HepG2 (cell line): ENCODE measurements at regions not wholly inside any gene's neighbourhood (a gene's known extent, or its start where the extent isn't known, plus 50 kb on each side); places are given as distances from the start of the nearest gene placed in this dataset.

Experiments used
- ATAC-seq: fragments of 200-7000 bp; cut with Tn5 transposase; 3 replicates; pipeline ENCODE4 v1.9.1; 2020; ENCODE audit warnings: mild to moderate bottlenecking, moderate library complexity
- BruUV-seq: library from RNA; stranded (reverse); fragments of 400-500 nt; replicated peaks from 2 replicates; lab custom pipeline; 2021; lab: Mats Ljungman, UMichigan
- CTCF ChIA-PET: fragments of 300-600 bp; formaldehyde crosslinking; extraction: SDS; loops from one replicate; lab custom pipeline; 2021; ENCODE audit warnings: low total read pairs, inconsistent platforms, low intra/inter-chr PET ratio; lab: Yijun Ruan, JAX
- POLR2A ChIA-PET: fragments of 350-600 bp; sonication (Branson Sonifier 250); formaldehyde crosslinking; loops from one replicate; lab custom pipeline; 2020; ENCODE audit warnings: antibody characterized with exemption, inconsistent platforms; lab: Yijun Ruan, JAX
- DNase-seq: peaks from one replicate; pipeline ENCODE4 v3.0.0-alpha.2; 2015; ENCODE audit warnings: low spot score
- FAIRE-seq: peaks from 3 replicates; lab custom pipeline; 2011; peaks lifted over from hg19 to GRCh38; lab: Jason Lieb, UNC
- H2AFZ ChIP-seq: one replicate; pipeline ENCODE4 v1.6.1; 2011; ENCODE audit warnings: low read length, inconsistent platforms
- H3K27ac ChIP-seq: fragments of 300-600 bp; 3 replicates; pipeline ENCODE4 v1.8.0; 2011; ENCODE audit warnings: mixed run types, mild to moderate bottlenecking, mixed read lengths, low read length, inconsistent platforms; ENCODE audit not compliant: insufficient read depth; ENCODE audit errors: extremely low read length
- H3K27me3 ChIP-seq, 2 experiments: fragments of 200-600 bp in 1 of 2; 2 replicates in 1 of 2; 3 replicates in 1 of 2; pipeline versions ENCODE4 v1.6.0 to v1.8.0; 2011; ENCODE audit warnings: low read length in 2 of 2, mild to moderate bottlenecking in 2 of 2, moderate library complexity in 2 of 2, inconsistent platforms in 1 of 2; ENCODE audit not compliant: insufficient read depth in 2 of 2, control insufficient read depth in 1 of 2
- H3K36me3 ChIP-seq, 2 experiments: fragments of 200-600 bp in 1 of 2; replicated peaks in 1 of 2; 2 replicates in 1 of 2; 3 replicates in 1 of 2; pipeline versions ENCODE4 v1.5.1 to v1.8.0; 2011; ENCODE audit warnings: low read length in 2 of 2, inconsistent platforms in 1 of 2; ENCODE audit not compliant: insufficient read depth in 2 of 2, control insufficient read depth in 1 of 2
- H3K4me1 ChIP-seq: 2 replicates; pipeline ENCODE4 v1.5.1; 2012; ENCODE audit warnings: low read length, inconsistent platforms; ENCODE audit not compliant: insufficient read depth
- H3K4me2 ChIP-seq: 2 replicates; pipeline ENCODE4 v1.6.0; 2011; ENCODE audit warnings: low read depth, low read length, inconsistent platforms
- H3K4me3 ChIP-seq, 3 experiments: fragments of 200-600 bp in 1 of 3; sonication (generic), shearing (Covaris generic) in 1 of 3; replicated peaks in 1 of 3; 2 replicates each; pipeline ENCODE4 v1.5.1; 2011 to 2016; ENCODE audit warnings: low read length in 3 of 3, inconsistent platforms in 2 of 3, low read depth in 2 of 3, mild to moderate bottlenecking in 2 of 3, control low read depth in 1 of 3, mixed read lengths in 1 of 3; ENCODE audit not compliant: insufficient read depth in 1 of 3
- H3K79me2 ChIP-seq: one replicate; pipeline ENCODE4 v1.6.1; 2011; ENCODE audit warnings: low read length, inconsistent platforms; ENCODE audit not compliant: insufficient read depth
- H3K9ac ChIP-seq: 2 replicates; pipeline ENCODE4 v1.6.0; 2011; ENCODE audit warnings: mild to moderate bottlenecking, low read depth, low read length, inconsistent platforms; ENCODE audit not compliant: insufficient read depth
- H3K9me3 ChIP-seq: 2 replicates; pipeline ENCODE4 v1.5.1; 2012; ENCODE audit warnings: mild to moderate bottlenecking, low read length
- H4K20me1 ChIP-seq: 2 replicates; pipeline ENCODE4 v1.6.0; 2011; ENCODE audit warnings: inconsistent platforms, mild to moderate bottlenecking, low read length, moderate library complexity; ENCODE audit not compliant: insufficient read depth
- DMAP1 ChIP-seq: IDR thresholded peaks from 2 replicates; pipeline ENCODE4 v1.6.1; 2016
- IRX3 ChIP-seq: sonication (generic); formaldehyde crosslinking; IDR thresholded peaks from 2 replicates; pipeline ENCODE4 v1.8.1; 2023; ENCODE audit warnings: mild to moderate bottlenecking, low read depth, missing genetic modification reagents, borderline replicate concordance
- LCORL ChIP-seq, 2 experiments: fragments of 450-650 bp in 1 of 2; sonication (generic) in 1 of 2; formaldehyde crosslinking in 1 of 2; IDR thresholded peaks; 2 replicates each; pipeline versions ENCODE4 v1.5.0 to v1.6.1; 2017 to 2020; ENCODE audit warnings: antibody characterized with exemption in 1 of 2, missing genetic modification reagents in 1 of 2
- MEIS1 ChIP-seq: sonication (generic); formaldehyde crosslinking; IDR thresholded peaks from 2 replicates; pipeline ENCODE4 v1.9.0; 2021; ENCODE audit warnings: mild to moderate bottlenecking, missing genetic modification reagents, moderate library complexity, borderline replicate concordance
- MEIS2 ChIP-seq: sonication (generic); formaldehyde crosslinking; IDR thresholded peaks from 2 replicates; pipeline ENCODE4 v1.9.0; 2021; ENCODE audit warnings: mild to moderate bottlenecking, missing genetic modification reagents
- NFE2L1 ChIP-seq: sonication (generic); formaldehyde crosslinking; IDR thresholded peaks from 2 replicates; pipeline ENCODE4 v1.4.0; 2020; ENCODE audit warnings: missing genetic modification reagents, mild to moderate bottlenecking, borderline replicate concordance
- NONO ChIP-seq, 2 experiments: fragments of 450-650 bp in 1 of 2; sonication (generic) in 1 of 2; formaldehyde crosslinking in 1 of 2; IDR thresholded peaks in 1 of 2; conservative IDR thresholded peaks in 1 of 2; 2 replicates each; pipeline versions ENCODE4 v1.6.1 to v1.8.0; 2017 to 2022; ENCODE audit warnings: mild to moderate bottlenecking in 1 of 2, missing genetic modification reagents in 1 of 2, moderate library complexity in 1 of 2
- NR2F2 ChIP-seq: IDR thresholded peaks from 2 replicates; pipeline ENCODE4 v1.6.1; 2012; ENCODE audit warnings: low read depth, inconsistent platforms, borderline replicate concordance
- RBM39 ChIP-seq: fragments of 200-400 bp; formaldehyde crosslinking; IDR thresholded peaks from one replicate; pipeline ENCODE4 v1.6.1; 2018; ENCODE audit warnings: antibody characterized with exemption, mild to moderate bottlenecking, low read depth, low read length; ENCODE audit not compliant: poor library complexity, severe bottlenecking
- RFXAP ChIP-seq: sonication (generic); formaldehyde crosslinking; IDR thresholded peaks from 2 replicates; pipeline ENCODE4 v1.4.0; 2020; ENCODE audit warnings: missing genetic modification reagents, borderline replicate concordance
- SKI ChIP-seq: fragments of 450-650 bp; IDR thresholded peaks from one replicate; pipeline ENCODE4 v1.6.1; 2018; ENCODE audit warnings: mild to moderate bottlenecking; ENCODE audit not compliant: partially characterized antibody
- SMAD9 ChIP-seq: sonication (generic); formaldehyde crosslinking; IDR thresholded peaks from 2 replicates; pipeline ENCODE4 v1.5.1; 2020; ENCODE audit warnings: mild to moderate bottlenecking, missing genetic modification reagents
- ZNF382 ChIP-seq: sonication (generic); formaldehyde crosslinking; IDR thresholded peaks from 2 replicates; pipeline ENCODE4 v1.5.0; 2020; ENCODE audit warnings: missing genetic modification reagents, mild to moderate bottlenecking, borderline replicate concordance
- ZNF660 ChIP-seq: sonication (generic); formaldehyde crosslinking; IDR thresholded peaks from 2 replicates; pipeline ENCODE4 v1.5.1; 2020; ENCODE audit warnings: mild to moderate bottlenecking, low read depth, missing genetic modification reagents, borderline replicate concordance
- ZNF678 ChIP-seq: sonication (generic); formaldehyde crosslinking; IDR thresholded peaks from 2 replicates; pipeline ENCODE4 v1.4.0; 2020; ENCODE audit warnings: mild to moderate bottlenecking, missing genetic modification reagents
- ZNF709 ChIP-seq: sonication (generic); formaldehyde crosslinking; IDR thresholded peaks from 2 replicates; pipeline ENCODE4 v1.5.0; 2020; ENCODE audit warnings: mild to moderate bottlenecking, missing genetic modification reagents
- WGBS: methylation state at CpG from one replicate; pipeline ENCODE4 v1.1.6; 2017; ENCODE audit warnings: low lambda C conversion rate; 5-methylcytosine and 5-hydroxymethylcytosine counted together
- in situ Hi-C: cut with HindIII; loops from 2 replicates; pipeline ENCODE4 v1.10.0; 2017; ENCODE audit warnings: low pct_unique_long_range_greater_than_20kb; ENCODE audit not compliant: extremely low pct_ligation_motif_present
- intact Hi-C: fragments of 100-400 bp; cut with micrococcal nuclease; formaldehyde crosslinking; loops from one replicate; pipeline ENCODE4 v1.10.0; 2022; ENCODE audit not compliant: unreplicated experiment
- TF ChIP-seq, protein P1 (sequence below): sonication (generic); formaldehyde crosslinking; IDR thresholded peaks from 2 replicates; pipeline ENCODE4 v1.4.0; 2020; ENCODE audit warnings: missing genetic modification reagents
- TF ChIP-seq, protein P2 (sequence below): IDR thresholded peaks from 2 replicates; pipeline ENCODE4 v1.6.1; 2016; ENCODE audit warnings: low read depth, control low read depth
- TF ChIP-seq, protein P3 (sequence below): sonication (generic); formaldehyde crosslinking; IDR thresholded peaks from 2 replicates; pipeline ENCODE4 v1.4.0; 2020; ENCODE audit warnings: low read depth, mild to moderate bottlenecking, missing genetic modification reagents

DNA sequence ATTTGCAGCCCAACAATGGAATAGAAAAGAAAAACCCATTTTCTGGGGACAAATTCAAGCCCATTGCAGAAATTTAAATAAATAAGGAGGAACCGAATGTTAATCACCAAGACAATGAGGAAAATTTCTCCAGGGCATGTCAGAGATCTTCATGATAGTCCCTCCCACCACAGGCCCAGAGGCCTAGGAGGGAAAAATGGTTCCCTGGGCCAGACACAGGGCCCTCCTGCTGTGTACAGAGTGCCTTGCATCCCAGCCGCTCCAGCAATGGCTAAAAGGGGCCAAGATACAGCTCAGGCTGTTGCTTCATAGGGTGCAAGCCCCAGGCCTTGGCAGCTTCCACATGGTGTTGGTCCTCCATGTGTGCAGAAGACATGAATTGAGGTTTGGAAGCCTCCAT lies 73.4 kb upstream of the FOXE1 start:
- H3K27ac ChIP-seq, result no peak overlapping the region
- H3K9me3 ChIP-seq, result peaks cover 17% of the 10 kb centered on the region
- BruUV-seq, result no TSS peak
- H3K4me2 ChIP-seq, result no peak overlapping the region
- no peaks in the 10 kb centered on the region for H4K20me1 ChIP-seq
- H3K9ac ChIP-seq, result no peak overlapping the region
- H3K36me3 ChIP-seq, result no peaks in the 10 kb centered on the region
- no peak for DNase-seq
- H3K27me3 ChIP-seq, result no peaks in the 10 kb centered on the region
- no peaks in the 10 kb centered on the region for H3K4me1 ChIP-seq
- FAIRE-seq, result no peak
- in situ Hi-C loops (no loop called here), intact Hi-C loops (no loop called here)
- no peak for ATAC-seq
- H3K4me3 ChIP-seq, result no peak overlapping the region
- H2AFZ ChIP-seq, result no peak overlapping the region
- H3K79me2 ChIP-seq, result no peaks in the 10 kb centered on the region
- CTCF ChIA-PET, result no interaction called here
- POLR2A ChIA-PET, result no interaction called here
- TF ChIP-seq, protein P1, sequence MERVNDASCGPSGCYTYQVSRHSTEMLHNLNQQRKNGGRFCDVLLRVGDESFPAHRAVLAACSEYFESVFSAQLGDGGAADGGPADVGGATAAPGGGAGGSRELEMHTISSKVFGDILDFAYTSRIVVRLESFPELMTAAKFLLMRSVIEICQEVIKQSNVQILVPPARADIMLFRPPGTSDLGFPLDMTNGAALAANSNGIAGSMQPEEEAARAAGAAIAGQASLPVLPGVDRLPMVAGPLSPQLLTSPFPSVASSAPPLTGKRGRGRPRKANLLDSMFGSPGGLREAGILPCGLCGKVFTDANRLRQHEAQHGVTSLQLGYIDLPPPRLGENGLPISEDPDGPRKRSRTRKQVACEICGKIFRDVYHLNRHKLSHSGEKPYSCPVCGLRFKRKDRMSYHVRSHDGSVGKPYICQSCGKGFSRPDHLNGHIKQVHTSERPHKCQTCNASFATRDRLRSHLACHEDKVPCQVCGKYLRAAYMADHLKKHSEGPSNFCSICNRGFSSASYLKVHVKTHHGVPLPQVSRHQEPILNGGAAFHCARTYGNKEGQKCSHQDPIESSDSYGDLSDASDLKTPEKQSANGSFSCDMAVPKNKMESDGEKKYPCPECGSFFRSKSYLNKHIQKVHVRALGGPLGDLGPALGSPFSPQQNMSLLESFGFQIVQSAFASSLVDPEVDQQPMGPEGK, result no peak
- TF ChIP-seq LCORL (IDR thresholded peaks at IDR 0.05) (no peak), LCORL (CRISPR knock-in tag; IDR thresholded peaks at IDR 0.05) (no peak), MEIS1 (CRISPR knock-in tag) (no peak), ZNF678 (CRISPR knock-in tag) (no peak), ZNF709 (no peak), SKI (no peak), ZNF382 (CRISPR knock-in tag) (no peak), ZNF660 (CRISPR knock-in tag) (no peak), DMAP1 (CRISPR knock-in tag) (no peak), SMAD9 (CRISPR knock-in tag) (no peak), MEIS2 (CRISPR knock-in tag) (no peak), RFXAP (CRISPR knock-in tag) (no peak), RBM39 (no peak), IRX3 (CRISPR knock-in tag) (no peak), NONO (IDR thresholded peaks at IDR 0.05) (no peak), NONO (CRISPR knock-in tag; conservative IDR thresholded peaks at IDR 0.05) (no peak), NFE2L1 (CRISPR knock-in tag) (no peak), NR2F2 (no peak)
- TF ChIP-seq, protein P2, sequence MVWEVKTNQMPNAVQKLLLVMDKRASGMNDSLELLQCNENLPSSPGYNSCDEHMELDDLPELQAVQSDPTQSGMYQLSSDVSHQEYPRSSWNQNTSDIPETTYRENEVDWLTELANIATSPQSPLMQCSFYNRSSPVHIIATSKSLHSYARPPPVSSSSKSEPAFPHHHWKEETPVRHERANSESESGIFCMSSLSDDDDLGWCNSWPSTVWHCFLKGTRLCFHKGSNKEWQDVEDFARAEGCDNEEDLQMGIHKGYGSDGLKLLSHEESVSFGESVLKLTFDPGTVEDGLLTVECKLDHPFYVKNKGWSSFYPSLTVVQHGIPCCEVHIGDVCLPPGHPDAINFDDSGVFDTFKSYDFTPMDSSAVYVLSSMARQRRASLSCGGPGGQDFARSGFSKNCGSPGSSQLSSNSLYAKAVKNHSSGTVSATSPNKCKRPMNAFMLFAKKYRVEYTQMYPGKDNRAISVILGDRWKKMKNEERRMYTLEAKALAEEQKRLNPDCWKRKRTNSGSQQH (CRISPR knock-in tag), result no peak
- TF ChIP-seq, protein P3, sequence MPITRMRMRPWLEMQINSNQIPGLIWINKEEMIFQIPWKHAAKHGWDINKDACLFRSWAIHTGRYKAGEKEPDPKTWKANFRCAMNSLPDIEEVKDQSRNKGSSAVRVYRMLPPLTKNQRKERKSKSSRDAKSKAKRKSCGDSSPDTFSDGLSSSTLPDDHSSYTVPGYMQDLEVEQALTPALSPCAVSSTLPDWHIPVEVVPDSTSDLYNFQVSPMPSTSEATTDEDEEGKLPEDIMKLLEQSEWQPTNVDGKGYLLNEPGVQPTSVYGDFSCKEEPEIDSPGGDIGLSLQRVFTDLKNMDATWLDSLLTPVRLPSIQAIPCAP (CRISPR knock-in tag), result no peak
- 27% methylated on average over 2 of the region's 2 CpGs for WGBS
